ENCODE measurements at regions not wholly inside any gene's neighbourhood (a gene's known extent, or its start where the extent isn't known, plus 50 kb on each side); places are given as distances from the start of the nearest gene placed in this dataset.

DNA sequence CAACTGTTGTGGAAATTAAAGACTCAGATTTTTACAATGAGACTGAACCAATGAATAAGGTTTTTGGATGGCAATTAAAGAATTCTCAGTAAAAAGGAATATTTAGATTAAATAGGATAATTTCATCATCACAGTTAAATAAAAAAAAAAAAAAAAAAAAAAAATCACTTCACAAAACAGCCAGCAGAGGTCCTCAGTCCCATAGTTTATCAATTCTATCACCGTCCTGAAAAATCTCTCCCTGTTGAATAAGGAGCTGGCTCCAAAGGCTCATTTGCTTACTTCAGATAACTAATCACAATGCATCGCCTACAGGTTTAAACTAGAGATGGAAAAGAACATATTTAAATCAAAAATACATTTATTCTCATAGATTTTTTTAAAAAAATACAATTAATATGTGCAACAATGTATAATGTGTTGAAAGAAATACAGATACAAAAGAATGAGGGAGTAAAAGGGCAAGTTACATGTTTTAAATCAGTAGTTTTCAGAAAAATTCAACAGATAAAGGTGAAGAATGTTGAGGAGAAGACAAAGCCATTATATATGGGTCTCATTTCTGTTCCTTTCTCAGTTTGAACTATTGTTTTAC, 175.8 kb upstream of the CHD1 start:
- no peaks in the 10 kb centered on the region for H3K36me3 ChIP-seq (ENCODE audit: control insufficient read depth, insufficient read depth, low read length)
- Mint-ChIP-seq H3K4me3 (no peak overlapping the region), H3K9me3 (no peaks in the 10 kb centered on the region), H3K27me3 (ENCODE audit: insufficient read depth) (no peaks in the 10 kb centered on the region), H3K27ac (no peak overlapping the region), H3K36me3 (ENCODE audit: low read depth) (no peaks in the 10 kb centered on the region), H3K4me1 (peaks cover 37% of the 10 kb centered on the region)
- TF ChIP-seq, protein P1, sequence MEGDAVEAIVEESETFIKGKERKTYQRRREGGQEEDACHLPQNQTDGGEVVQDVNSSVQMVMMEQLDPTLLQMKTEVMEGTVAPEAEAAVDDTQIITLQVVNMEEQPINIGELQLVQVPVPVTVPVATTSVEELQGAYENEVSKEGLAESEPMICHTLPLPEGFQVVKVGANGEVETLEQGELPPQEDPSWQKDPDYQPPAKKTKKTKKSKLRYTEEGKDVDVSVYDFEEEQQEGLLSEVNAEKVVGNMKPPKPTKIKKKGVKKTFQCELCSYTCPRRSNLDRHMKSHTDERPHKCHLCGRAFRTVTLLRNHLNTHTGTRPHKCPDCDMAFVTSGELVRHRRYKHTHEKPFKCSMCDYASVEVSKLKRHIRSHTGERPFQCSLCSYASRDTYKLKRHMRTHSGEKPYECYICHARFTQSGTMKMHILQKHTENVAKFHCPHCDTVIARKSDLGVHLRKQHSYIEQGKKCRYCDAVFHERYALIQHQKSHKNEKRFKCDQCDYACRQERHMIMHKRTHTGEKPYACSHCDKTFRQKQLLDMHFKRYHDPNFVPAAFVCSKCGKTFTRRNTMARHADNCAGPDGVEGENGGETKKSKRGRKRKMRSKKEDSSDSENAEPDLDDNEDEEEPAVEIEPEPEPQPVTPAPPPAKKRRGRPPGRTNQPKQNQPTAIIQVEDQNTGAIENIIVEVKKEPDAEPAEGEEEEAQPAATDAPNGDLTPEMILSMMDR (conservative IDR thresholded peaks at IDR 0.05), result peak; percentile 77
- no peaks in the 10 kb centered on the region for H3K9me3 ChIP-seq (ENCODE audit: control insufficient read depth, low read length)
- no peaks in the 10 kb centered on the region for H3K27me3 ChIP-seq (ENCODE audit: control insufficient read depth, insufficient read depth, low read length, poor library complexity, severe bottlenecking)
- no peak for DNase-seq
- H3K4me3 ChIP-seq (ENCODE audit: low read length), result no peak overlapping the region
- peaks cover 32% of the 10 kb centered on the region for H3K4me1 ChIP-seq (ENCODE audit: control insufficient read depth, insufficient read depth, low read length)
- no peak overlapping the region for H3K9ac ChIP-seq (ENCODE audit: extremely low read depth, low read length, poor library complexity, severe bottlenecking)
- WGBS, 2 experiments (ENCODE audit: insufficient coverage in 1 of 2, insufficient read length in 1 of 2), result 0% methylated on average over 1 of the region's 2 CpGs; no CpG with 5 or more reads in 1 of the 2 experiments
- H3K27ac ChIP-seq (ENCODE audit: low read depth, low read length), result no peak overlapping the region

DNA sequence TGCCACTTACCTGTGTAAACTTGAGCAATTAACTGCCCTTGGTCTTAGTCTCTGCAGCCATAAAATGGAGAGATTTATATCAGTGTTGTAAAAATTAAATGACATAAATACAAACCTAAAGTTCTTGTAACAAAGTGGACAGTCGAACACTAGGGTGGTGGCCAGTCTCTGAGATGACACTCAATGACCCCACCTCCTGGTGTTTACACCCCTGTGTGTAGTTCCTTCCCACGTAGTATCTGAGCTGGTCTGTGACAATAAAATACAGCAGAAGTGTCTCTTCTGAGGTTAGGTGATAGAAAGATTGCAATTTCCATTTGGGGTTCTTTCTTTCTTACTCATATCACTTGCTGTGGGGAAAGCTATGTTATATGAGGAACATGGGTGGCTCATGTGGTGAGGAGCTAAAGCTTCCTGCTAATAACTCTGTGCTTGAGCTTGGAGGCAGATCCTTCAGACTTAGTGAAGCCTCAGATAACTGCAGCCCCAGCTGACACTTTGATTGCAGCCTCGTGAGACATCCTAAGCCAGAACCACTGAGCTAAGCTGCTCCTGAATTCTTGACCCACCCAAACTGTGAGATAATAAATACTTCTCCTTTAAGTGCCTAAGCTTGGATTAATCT, 173.4 kb upstream of the CHD1 start:
- Mint-ChIP-seq H3K36me3 (ENCODE audit: low read depth) (no peaks in the 10 kb centered on the region), H3K27me3 (ENCODE audit: insufficient read depth) (no peaks in the 10 kb centered on the region), H3K9me3 (no peaks in the 10 kb centered on the region), H3K27ac (peak overlapping the region; percentile 48), H3K4me3 (no peak overlapping the region), H3K4me1 (peaks cover 41% of the 10 kb centered on the region)
- Histone ChIP-seq H3K9me3 (ENCODE audit: control insufficient read depth, low read length) (no peaks in the 10 kb centered on the region), H3K9ac (ENCODE audit: extremely low read depth, low read length, poor library complexity, severe bottlenecking) (no peak overlapping the region), H3K36me3 (ENCODE audit: control insufficient read depth, insufficient read depth, low read length) (no peaks in the 10 kb centered on the region), H3K27ac (ENCODE audit: low read depth, low read length) (no peak overlapping the region), H3K4me1 (ENCODE audit: control insufficient read depth, insufficient read depth, low read length) (peaks cover 36% of the 10 kb centered on the region), H3K27me3 (ENCODE audit: control insufficient read depth, insufficient read depth, low read length, poor library complexity, severe bottlenecking) (no peaks in the 10 kb centered on the region), H3K4me3 (ENCODE audit: low read length) (peak overlapping the region; percentile 46)
- DNase-seq, result peak; percentile 51
- TF ChIP-seq, protein P1 (conservative IDR thresholded peaks at IDR 0.05), result no peak
- 59% methylated on average over 3 of the region's 3 CpGs; no CpG with 5 or more reads in 1 of the 2 experiments for WGBS, 2 experiments (ENCODE audit: insufficient coverage in 1 of 2, insufficient read length in 1 of 2)

DNA sequence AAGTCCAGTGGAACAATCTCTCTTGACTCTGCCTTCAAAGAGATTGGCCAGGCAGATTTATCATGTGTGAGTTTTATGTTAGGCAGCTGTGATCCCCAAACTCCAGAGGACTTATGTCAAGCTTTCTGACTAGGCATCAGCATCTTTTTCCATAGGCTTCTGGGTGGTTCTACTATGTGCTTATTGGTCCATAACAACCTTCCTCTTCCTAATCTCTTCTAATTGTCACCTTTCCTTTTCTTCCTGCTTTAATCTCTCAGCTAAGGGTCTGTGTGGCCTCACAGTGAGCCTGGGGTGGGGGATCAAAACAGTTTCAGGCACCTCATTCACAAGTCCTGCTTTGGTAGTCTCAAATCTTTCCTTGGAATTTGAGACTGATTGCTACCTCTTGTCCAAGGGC, 170.9 kb upstream of the CHD1 start:
- Histone ChIP-seq H3K9ac (ENCODE audit: extremely low read depth, low read length, poor library complexity, severe bottlenecking) (no peak overlapping the region), H3K27ac (ENCODE audit: low read depth, low read length) (no peak overlapping the region), H3K9me3 (ENCODE audit: control insufficient read depth, low read length) (no peaks in the 10 kb centered on the region), H3K4me3 (ENCODE audit: low read length) (no peak overlapping the region), H3K4me1 (ENCODE audit: control insufficient read depth, insufficient read depth, low read length) (peaks cover 33% of the 10 kb centered on the region), H3K27me3 (ENCODE audit: control insufficient read depth, insufficient read depth, low read length, poor library complexity, severe bottlenecking) (no peaks in the 10 kb centered on the region), H3K36me3 (ENCODE audit: control insufficient read depth, insufficient read depth, low read length) (no peaks in the 10 kb centered on the region)
- H3K27me3 Mint-ChIP-seq (ENCODE audit: insufficient read depth), result no peaks in the 10 kb centered on the region
- peak overlapping the region; percentile 36 for H3K27ac Mint-ChIP-seq
- DNase-seq, result peak; percentile 87
- no peaks in the 10 kb centered on the region for H3K36me3 Mint-ChIP-seq (ENCODE audit: low read depth)
- no peaks in the 10 kb centered on the region for H3K9me3 Mint-ChIP-seq
- no peak overlapping the region for H3K4me3 Mint-ChIP-seq
- H3K4me1 Mint-ChIP-seq, result peaks cover 35% of the 10 kb centered on the region
- TF ChIP-seq, protein P1 (conservative IDR thresholded peaks at IDR 0.05), result no peak

All from endodermal cell (in vitro differentiated cells).